ENCODE measurements at regions not wholly inside any gene's neighbourhood (a gene's known extent, or its start where the extent isn't known, plus 50 kb on each side); places are given as distances from the start of the nearest gene placed in this dataset.

- no peak for DNase-seq
- TF ChIP-seq CTCF (IDR thresholded peaks at IDR 0.05) (no peak), POLR2A (IDR thresholded peaks at IDR 0.05) (no peak)
- no peaks in the 10 kb centered on the region for H3K36me3 ChIP-seq (replicated peaks in 1 of 2)
- H3K27me3 ChIP-seq = no peaks in the 10 kb centered on the region
- 85 to 93% (median 91%) methylated on average over 1 of the region's 1 CpG for WGBS, 4 donors
- H3K27ac ChIP-seq = no peak overlapping the region
- H3K4me1 ChIP-seq (replicated peaks in 1 of 2) = no peaks in the 10 kb centered on the region
- H3K4me3 ChIP-seq = no peak overlapping the region
- intact Hi-C loops (cut with DNase I) = no loop called here
- H3K9me3 ChIP-seq (replicated peaks in 1 of 3) = no peaks in the 10 kb centered on the region
Measured at GRCh38 chr13:106077017-106077416, 458.4 kb downstream of the EFNB2 start.

GRCh38 chr13:106072014-106072413 is 463.4 kb downstream of the EFNB2 start:
- Histone ChIP-seq H3K9me3 (replicated peaks in 1 of 3) (no peaks in the 10 kb centered on the region), H3K4me1 (replicated peaks in 1 of 2) (no peaks in the 10 kb centered on the region), H3K27me3 (no peaks in the 10 kb centered on the region), H3K36me3 (replicated peaks in 1 of 2) (no peaks in the 10 kb centered on the region), H3K4me3 (no peak overlapping the region), H3K27ac (no peak overlapping the region)
- DNase-seq = no peak
- WGBS, 4 donors = 89 to 95% (median 90%) methylated on average over 1 of the region's 1 CpG
- TF ChIP-seq POLR2A (IDR thresholded peaks at IDR 0.05) (no peak), CTCF (IDR thresholded peaks at IDR 0.05) (no peak)
- intact Hi-C loops (cut with DNase I) = no loop called here

GRCh38 chr13:106063591-106064313 is 471.7 kb downstream of the EFNB2 start:
- TF ChIP-seq CTCF (IDR thresholded peaks at IDR 0.05) (no peak), POLR2A (IDR thresholded peaks at IDR 0.05) (no peak)
- WGBS, 4 donors = 68 to 83% (median 77%) methylated on average over 8 of the region's 8 CpGs
- no peak overlapping the region for H3K27ac ChIP-seq
- H3K36me3 ChIP-seq (replicated peaks in 1 of 2) = no peaks in the 10 kb centered on the region
- no peaks in the 10 kb centered on the region for H3K4me1 ChIP-seq (replicated peaks in 1 of 2)
- intact Hi-C loops (cut with DNase I) = no loop called here
- no peaks in the 10 kb centered on the region for H3K27me3 ChIP-seq
- no peak overlapping the region for H3K4me3 ChIP-seq
- no peak for DNase-seq
- H3K9me3 ChIP-seq (replicated peaks in 1 of 3) = no peaks in the 10 kb centered on the region

- Histone ChIP-seq H3K4me1 (replicated peaks in 1 of 2) (no peaks in the 10 kb centered on the region), H3K27me3 (no peaks in the 10 kb centered on the region), H3K27ac (no peak overlapping the region), H3K36me3 (replicated peaks in 1 of 2) (no peaks in the 10 kb centered on the region), H3K9me3 (replicated peaks in 1 of 3) (no peaks in the 10 kb centered on the region), H3K4me3 (no peak overlapping the region)
- 49 to 69% (median 58%) methylated on average over 10 to 11 of the region's 11 CpGs for WGBS, 4 donors
- no peak for DNase-seq
- intact Hi-C loops (cut with DNase I) = no loop called here
- no peak for TF ChIP-seq POLR2A (IDR thresholded peaks at IDR 0.05)
- no peak for TF ChIP-seq CTCF (IDR thresholded peaks at IDR 0.05)
Measured at GRCh38 chr13:106061781-106062180, 473.7 kb downstream of the EFNB2 start.
